G401 (cell line): ENCODE measurements at regions not wholly inside any gene's neighbourhood (a gene's known extent, or its start where the extent isn't known, plus 50 kb on each side); places are given as distances from the start of the nearest gene placed in this dataset.
"Not testable (repeated sequence)": the region's sequence is repeated elsewhere in the genome, so short reads cannot be mapped to it uniquely, and the experiment has no call there.

ENCODE experiments used
- DNase-seq: peaks from one replicate; pipeline ENCODE4 v3.0.0-alpha.2; 2015; ENCODE audit warnings: low spot score
- in situ Hi-C: cut with HindIII; loops from 2 replicates; pipeline ENCODE4 v1.10.0; 2016; ENCODE audit warnings: low sequenced_read_pairs, mixed read lengths

GRCh38 chr5:12861886-12862654 is 957.8 kb upstream of the CTNND2 start:
- in situ Hi-C loops, result no loop called here
- DNase-seq, result no peak

- DNase-seq, in situ Hi-C loops: not testable (repeated sequence)
Measured at GRCh38 chr5:12856105-12856504, 951.9 kb upstream of the CTNND2 start.

- in situ Hi-C loops, result no loop called here
Measured at GRCh38 chr5:12854386-12854785, 950.1 kb upstream of the CTNND2 start.

GRCh38 chr5:12851761-12852160 is 947.5 kb upstream of the CTNND2 start:
- no peak for DNase-seq
- in situ Hi-C loops, result no loop called here

More at GRCh38 chr5:12854386-12854785, 950.1 kb upstream of the CTNND2 start:
- DNase-seq, result no peak

- in situ Hi-C loops, result no loop called here
- no peak for DNase-seq
Measured at GRCh38 chr5:12848709-12849108, 944.5 kb upstream of the CTNND2 start.

DNA sequence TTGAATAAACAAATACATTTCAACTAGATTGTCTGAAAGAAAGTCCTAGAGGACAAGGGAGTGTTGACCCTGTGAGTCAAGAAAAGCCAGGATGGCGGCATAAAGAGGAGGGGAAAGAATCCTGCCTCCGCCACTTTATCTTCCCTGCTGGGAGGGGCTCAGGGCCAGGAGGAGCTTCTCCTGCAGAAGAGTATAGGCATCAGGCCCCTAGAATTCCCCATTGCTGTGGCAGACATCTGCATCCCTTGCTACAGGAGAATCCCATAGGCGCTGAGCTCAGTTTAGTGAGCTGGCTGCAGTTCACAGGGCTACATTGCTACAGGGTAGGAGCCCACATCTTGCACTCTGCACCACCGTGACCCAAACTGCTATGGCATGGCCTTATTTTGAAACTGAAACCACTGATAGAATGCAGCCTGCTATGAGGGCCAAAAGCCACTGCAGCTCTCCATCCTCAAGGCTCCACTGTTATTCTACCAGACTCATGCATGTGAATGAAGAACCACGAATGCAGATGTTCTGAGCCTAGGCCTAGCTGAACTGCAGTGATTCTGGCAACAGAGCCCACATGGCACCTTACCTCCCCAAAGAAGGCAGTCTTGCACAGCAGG is 941.4 kb upstream of the CTNND2 start:
- in situ Hi-C loops, result no loop called here
- DNase-seq, result no peak

DNA sequence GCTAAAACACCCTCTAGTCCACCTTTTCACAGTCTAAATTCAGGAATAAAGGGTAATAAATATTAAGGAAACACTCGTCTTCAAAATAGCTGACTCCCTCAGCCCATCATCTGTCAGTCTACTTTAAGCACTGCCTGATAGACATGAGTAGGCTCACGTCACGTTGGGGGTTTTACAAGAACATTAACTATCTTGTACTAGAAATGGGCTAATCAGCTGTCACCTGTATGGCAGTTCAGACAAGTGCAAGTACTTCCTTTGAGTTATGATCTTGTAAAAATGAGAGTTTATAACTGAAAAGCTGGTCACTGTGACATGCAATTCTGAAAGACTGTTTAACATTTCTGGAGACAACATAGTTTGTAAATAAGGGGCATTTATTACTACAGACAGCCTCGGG is 936.7 kb upstream of the CTNND2 start:
- DNase-seq, result no peak
- in situ Hi-C loops, result no loop called here

- DNase-seq, result no peak
- in situ Hi-C loops, result no loop called here
Measured at GRCh38 chr5:12837592-12837991, 933.3 kb upstream of the CTNND2 start.

DNA sequence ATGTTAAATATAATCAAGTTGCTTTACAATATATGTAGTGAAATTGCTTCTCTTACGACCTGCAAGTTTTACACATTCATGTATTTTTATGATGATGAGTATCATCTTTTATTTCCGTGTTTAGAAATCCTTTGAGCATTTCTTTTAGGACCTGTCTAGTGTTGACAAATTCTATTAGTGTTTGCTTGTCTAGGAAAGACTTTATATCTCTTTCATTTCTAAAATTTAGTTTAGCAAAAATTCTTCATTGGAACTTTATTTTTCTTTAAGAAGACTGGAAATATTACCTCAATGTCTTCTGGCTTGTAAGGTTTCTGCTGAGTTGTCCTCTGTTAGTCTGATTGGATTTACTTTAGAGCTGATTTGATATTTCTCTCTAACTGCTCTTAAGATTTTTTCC is 920.9 kb upstream of the CTNND2 start:
- in situ Hi-C loops, result no loop called here
- no peak for DNase-seq

DNA sequence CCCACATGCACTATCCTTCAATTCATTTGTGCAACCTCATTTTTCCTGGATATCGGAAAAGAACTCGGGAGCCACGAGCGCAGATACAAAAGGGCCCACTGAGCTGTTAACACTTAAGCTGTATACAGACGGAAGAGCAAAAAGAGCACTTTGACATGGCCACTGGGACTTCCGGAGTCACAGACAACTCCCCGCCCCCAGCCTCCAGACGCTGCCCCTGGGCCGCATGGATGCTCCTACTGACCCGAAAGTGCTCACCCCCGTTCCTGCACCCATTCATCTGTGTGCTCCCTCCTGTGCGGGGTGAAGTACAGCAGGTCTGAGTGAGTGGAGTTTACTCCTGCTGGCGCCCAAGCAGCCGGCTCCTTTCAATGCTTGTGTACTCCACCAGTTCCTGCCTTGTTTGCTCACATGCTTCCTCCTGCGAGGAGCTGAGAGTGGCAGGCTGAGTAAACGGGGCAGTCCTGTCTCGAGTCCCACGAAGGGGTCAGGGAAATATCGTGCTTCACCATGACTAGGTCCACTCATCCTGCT is 901.0 kb upstream of the CTNND2 start:
- DNase-seq, result no peak
- in situ Hi-C loops, result no loop called here

GRCh38 chr5:12799165-12799564 is 894.9 kb upstream of the CTNND2 start:
- no peak for DNase-seq

DNA sequence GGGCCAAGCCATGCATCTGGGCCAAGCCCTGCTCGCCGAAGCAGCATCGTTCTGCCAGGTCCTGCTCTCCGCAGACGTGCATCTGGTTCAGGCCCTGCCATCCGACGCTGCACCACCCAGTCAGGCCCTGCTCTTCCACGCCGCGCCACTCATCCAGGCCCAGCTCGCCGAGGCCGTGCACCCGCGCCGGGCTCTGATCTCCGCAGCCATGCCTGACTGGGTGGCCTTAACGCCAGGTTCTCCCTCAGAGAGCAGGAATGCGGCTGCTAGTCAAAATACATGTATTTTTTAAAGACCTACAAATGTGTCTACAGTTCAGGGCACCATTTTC is 891.1 kb upstream of the CTNND2 start:
- in situ Hi-C loops, result no loop called here
- no peak for DNase-seq

More at GRCh38 chr5:12799165-12799564, 894.9 kb upstream of the CTNND2 start:
- in situ Hi-C loops, result no loop called here

DNA sequence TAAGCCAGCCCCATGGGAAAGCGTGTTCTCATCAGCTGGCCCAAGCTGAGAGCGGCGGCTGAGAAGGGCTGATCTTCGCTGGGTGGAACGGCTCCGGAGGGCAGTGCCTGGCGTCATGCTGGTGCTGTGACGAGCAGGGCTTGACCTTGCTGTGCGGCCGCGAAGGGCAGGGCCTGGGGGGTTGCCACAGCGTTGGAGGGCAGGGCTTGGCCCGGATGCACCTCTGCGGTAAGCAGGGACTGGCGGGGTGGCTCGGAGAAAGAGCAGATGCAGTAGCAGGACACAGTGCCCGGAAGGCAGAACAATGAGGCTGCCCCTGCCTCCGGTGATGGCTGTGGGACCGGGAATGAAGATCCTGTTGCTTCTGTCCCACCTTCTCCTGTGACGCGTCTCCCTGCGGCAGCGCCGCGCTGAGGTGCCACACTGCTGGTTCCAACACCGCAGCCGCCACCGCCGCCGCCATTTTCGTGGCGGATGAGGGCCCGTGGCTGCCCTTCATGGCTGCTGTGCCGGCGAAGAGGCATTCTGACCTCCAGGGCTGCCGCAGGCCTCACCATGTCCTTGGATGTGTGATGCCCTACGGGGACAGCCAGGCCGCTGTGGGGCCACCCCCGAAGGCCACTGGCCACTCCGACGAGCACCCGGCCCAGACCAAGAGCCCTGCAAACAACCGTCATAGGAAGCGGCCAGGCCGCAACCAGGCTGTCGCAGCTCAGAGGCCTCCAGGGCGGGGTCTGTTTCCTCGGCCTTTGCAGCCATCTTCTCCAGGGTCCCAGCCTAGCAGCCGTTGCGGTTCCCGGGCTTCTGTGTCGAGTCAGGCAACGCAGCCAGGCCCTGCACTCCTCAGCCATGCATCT is 890.5 kb upstream of the CTNND2 start:
- in situ Hi-C loops, result no loop called here
- no peak for DNase-seq

- DNase-seq, result no peak
- in situ Hi-C loops, result no loop called here
Measured at GRCh38 chr5:12793373-12793772, 889.1 kb upstream of the CTNND2 start.

DNA sequence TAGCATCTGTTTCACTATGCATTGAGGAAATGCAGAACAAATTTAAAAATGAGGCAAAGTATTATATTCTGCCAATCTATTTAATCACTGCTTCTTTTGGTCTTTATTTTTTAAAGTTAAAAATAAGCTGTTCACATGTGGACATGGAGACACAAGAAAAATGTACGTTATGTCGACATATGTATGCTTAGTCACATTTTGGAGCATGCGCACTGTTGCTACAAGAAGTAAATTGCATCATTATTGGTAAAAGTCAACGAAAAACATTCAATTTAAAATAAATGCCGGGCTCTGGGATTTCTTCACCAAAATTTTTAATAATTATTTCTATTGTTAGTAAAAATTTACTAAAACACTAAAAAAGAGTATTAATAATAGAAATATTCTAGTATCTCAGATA is 876.3 kb upstream of the CTNND2 start:
- in situ Hi-C loops, result no loop called here
- DNase-seq, result no peak

DNA sequence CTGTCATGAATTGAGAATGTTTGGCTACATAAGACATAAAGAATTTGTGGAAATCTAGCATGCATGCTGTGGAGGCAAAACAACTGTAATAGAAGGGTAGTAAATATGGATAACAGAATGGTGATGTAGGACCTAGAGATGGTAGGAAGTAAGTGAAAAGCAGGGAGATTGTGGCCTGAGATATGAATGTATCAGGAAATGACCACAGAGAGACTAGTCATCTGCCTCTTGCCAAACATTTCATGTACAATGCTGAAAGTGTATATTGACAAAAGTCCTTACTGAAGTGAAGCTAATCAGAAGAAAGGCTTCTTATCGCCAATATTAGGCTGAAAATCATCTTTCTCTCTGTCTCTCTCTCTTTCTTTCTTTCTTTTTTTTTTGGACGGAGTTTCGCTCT is 873.1 kb upstream of the CTNND2 start:
- in situ Hi-C loops, result no loop called here
- no peak for DNase-seq

DNA sequence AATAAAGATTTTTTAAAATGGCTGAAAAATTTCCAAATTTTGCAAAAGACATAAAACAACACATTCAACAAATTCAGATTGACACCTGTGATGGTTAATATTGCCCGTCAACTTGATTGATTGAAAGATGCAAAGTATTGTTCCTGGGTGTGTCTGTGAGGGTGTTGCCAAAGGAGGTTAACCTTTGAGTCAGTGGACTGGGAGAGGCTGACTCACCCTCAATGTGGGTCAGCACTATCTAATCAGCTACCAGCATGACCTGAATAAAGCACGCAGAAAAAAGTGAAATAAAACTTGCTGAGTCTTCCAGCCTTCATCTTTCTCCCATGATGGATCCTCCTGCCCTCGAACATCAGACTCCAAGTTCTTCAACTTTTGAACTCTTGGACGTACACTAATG is 868.0 kb upstream of the CTNND2 start:
- no peak for DNase-seq
- in situ Hi-C loops, result no loop called here

DNA sequence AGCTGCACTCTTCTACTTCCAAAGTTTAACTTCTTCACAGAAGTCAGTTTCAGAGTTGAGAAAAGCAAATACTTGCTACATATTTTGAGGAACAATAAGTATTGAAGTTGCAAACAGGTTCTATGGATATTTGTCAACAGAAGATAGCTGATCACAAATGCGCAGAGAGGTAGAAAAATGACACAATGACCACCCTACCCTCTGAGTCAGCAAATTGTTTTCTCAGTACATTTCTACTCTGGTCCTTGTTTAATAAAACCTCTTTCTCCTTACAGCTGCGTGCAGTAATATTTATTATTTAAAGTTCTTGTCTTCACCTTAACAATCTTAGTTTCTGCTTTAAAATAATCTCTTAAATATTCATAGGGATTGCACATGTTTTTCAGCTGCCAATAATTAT is 855.1 kb upstream of the CTNND2 start:
- in situ Hi-C loops, result no loop called here
- no peak for DNase-seq

DNA sequence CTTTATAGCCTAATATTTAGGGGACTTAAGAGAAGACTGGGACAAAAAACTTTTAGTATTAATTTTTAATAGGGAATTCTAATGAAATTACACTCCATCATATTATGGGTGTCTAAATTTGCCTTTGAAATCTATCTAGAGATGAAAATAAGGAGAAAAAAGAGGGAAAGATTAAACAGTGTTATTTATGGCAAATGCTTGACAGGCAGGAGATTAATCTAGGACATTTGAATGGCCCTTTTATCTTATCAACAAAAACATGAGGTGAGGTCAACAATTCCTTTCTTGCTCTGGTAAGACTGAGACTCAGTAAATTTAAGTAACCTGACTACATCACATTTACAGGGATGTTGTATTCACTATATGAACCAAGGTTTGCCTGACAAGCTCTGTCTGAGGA is 852.8 kb upstream of the CTNND2 start:
- in situ Hi-C loops, result no loop called here
- no peak for DNase-seq

DNA sequence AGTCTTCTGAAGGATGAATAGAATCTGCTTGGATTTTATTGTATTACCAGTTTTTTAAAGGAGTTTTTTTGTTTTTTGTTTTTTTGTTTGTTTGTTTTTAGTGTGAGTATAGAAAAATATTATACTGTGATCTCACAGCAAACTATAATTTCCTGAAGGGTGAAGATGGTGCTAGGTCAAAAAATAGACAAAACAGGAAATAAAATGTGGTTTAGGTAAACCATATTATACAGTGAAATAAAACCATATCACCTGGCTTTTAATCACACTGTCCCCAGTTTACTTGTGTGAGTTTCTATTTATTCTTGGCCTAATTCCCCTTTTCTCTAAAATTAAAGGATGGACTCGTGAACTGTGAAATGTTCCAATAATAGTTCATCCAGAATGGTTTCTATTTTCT is 841.3 kb upstream of the CTNND2 start:
- DNase-seq, result no peak
- in situ Hi-C loops, result no loop called here
